ENCODE measurements at regions not wholly inside any gene's neighbourhood (a gene's known extent, or its start where the extent isn't known, plus 50 kb on each side); places are given as distances from the start of the nearest gene placed in this dataset.

GRCh38 chr6:128663238-128663637 lies 142.8 kb upstream of the PTPRK start:
- FAIRE-seq: no peak

- no peak for FAIRE-seq
These were observed 139.7 kb upstream of the PTPRK start for GRCh38 chr6:128659878-128660622.

DNA sequence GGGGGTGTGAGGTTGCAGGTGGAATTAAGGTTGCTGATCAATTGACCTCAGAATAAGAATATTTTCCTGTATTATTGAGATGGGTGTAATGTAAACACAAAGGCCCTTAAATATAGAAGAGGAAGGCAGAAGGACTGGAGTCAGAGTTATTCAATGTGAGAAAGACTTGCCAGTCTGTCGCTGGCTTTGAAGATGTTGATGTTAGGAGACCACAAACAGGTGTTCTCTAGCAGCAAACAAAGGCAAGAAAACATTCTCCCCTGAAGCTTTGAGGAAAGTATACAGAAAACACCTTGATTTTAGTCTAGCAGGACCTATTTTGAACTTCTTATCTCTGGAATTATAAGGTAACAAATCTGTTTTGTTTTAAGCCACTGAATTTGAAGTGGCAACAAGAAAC lies 138.9 kb upstream of the PTPRK start:
- no peak for FAIRE-seq

DNA sequence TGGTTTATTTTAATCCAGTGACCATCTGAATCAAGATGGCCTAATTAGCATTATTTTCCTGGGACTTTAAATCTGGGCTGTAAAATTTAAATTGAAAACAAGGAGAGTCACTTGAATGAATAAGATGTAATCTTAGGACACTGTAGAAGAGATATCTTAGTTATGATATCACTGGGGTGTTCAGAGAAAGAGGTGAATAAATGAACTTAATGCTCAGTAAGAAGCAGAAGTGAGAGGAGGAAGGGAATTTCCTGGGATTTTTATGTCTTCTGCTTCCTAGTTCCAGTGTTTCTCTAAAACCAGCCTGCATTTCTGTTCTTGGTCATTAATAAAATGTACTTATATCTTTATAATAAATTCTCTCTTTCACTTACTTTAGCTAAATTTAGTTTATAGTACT lies 136.8 kb upstream of the PTPRK start:
- FAIRE-seq: no peak

GRCh38 chr6:128655978-128656498 lies 135.6 kb upstream of the PTPRK start:
- no peak for FAIRE-seq

- no peak for FAIRE-seq
These were observed 127.7 kb upstream of the PTPRK start for GRCh38 chr6:128648022-128648598.

DNA sequence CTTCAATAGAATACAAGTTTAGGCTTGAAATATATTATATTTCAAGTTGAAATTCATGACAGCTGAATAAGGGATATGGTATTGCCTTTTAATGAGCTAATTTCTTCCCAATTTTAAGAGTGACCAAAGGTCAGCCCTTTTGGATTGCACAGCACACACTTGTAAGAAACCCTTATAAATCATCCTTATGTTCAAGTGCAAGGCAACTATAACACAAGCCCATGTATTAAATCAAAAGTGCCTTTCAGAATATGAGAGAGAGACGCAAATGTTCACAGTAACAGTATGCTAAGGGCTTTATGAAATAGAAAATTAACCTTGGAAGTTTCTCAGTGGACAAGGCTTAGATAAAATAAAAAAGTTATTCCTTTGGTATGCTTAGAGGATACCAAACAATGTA lies 121.7 kb upstream of the PTPRK start:
- no peak for FAIRE-seq

GRCh38 chr6:128641703-128642102 lies 121.3 kb upstream of the PTPRK start:
- no peak for FAIRE-seq

DNA sequence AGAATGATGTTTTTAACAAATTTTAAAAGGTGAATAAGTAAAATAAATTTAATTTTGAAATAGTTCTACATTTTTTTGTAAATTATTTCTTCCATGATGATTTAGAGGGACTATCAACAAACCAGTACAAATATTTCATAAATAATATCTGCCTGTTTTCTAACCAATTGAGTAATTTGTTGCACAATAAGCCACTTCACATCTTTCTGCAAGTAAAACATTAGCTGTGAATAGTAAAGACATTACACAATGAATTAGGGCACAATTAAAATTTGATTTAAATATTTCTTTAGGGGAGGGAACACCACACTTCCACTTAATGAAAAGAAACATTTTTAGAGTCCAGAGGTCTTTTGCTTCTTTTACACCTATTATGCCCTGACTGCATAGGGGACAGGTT lies 118.4 kb upstream of the PTPRK start:
- no peak for FAIRE-seq

- FAIRE-seq: no peak
These were observed 114.8 kb upstream of the PTPRK start for GRCh38 chr6:128635219-128635618.

GRCh38 chr6:128632131-128632530 lies 111.7 kb upstream of the PTPRK start:
- no peak for FAIRE-seq

GRCh38 chr6:128631031-128631430 lies 110.6 kb upstream of the PTPRK start:
- FAIRE-seq: no peak

DNA sequence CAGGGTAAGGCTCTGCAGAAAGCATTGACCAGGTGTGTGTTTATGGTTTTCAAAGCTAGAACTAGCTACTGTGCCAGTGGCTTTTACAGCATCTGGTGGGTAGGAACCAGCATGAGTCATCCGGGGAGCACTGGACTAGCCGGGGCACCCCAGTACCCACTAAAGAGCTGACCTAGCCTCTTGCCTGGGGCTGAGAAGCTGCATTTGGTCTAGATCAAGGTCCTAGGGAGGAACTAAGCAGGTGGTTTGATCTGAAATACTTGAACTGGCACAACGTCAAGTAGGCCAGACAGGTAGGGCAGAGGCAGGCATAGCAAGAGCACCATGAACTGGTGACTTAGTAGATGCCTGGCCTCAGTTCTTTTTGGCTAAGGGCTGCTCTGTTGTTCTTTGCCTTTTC lies 109.8 kb upstream of the PTPRK start:
- no peak for FAIRE-seq

DNA sequence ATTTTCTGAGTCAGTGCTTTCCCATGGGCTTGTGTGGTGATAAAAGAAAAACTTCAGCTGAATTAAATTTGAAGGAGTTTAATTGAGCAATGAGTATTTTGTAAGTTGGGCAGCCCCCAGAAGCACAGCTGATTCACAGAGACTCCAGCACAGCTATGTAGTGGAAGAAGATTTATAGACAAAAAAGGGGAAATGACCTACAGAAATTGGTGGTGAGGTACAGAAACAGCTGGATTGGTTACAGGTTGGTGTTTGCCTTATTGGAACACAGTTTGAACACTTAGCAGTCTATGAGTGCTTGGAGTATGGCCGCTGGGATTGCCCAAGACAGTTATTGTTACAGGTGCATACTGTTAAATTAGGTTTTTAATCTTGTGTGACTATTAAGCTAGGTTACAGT lies 96.9 kb upstream of the PTPRK start:
- FAIRE-seq: no peak

DNA sequence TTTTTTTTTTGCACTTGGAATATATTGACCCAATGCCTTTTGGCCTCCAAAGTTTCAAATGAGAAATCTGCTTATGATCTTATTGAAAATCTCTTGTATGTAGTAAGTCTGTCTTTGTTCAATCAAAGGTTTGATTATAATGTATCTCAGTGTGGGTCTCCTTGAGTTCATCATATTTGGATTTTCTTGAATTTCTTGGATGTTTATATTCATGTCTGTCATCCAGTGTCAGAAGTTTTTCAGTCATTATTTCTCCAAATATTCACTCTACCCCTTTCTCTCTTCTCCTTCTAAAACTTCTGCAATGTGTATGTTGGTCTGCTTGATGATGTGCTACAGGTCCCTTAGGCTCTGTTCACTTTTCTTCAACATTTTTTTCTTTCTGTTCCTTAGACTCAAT lies 95.9 kb upstream of the PTPRK start:
- no peak for FAIRE-seq

GRCh38 chr6:128606611-128607010 lies 86.2 kb upstream of the PTPRK start:
- no peak for FAIRE-seq

DNA sequence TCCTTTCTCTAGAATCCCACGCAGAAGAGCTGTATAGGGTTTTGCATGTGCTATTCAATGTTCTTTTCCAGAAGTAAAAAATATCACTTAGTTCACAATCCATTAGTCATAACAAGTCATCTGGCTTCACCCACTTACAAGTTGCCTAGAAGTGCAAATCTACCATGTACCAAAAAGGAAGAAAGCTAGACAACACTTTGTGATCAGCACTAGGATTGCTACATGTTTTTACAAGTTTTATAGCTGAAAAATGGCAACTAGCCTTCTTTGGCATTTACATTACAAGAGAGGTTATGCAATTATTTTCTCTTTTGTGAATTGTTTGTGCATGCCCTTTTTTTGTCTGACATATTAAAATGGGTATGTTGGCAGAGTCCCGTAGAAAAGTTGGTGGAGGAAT lies 85.6 kb upstream of the PTPRK start:
- FAIRE-seq: no peak

DNA sequence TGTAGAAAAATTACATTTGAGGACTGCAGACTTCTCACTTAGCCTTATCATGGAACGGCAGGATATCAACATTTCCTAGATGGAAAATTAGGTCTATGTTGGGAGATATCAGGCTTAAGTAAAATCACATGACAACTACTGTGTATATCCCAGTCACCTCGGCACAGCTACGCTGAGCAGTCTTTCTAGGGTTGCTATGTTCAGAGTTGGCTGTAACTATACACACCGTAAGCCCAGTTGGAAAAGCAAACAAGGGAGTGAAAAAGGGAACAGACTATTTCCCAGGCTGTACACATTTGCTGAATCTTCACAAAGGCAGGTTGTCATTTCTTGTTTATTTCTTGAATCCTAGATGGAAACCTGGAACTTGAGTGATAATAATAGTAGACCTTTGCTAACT lies 80.7 kb upstream of the PTPRK start:
- FAIRE-seq: no peak

- FAIRE-seq: no peak
These were observed 80.1 kb upstream of the PTPRK start for GRCh38 chr6:128600397-128600951.

- no peak for FAIRE-seq
These were observed 78.6 kb upstream of the PTPRK start for GRCh38 chr6:128599036-128599435.

- FAIRE-seq: no peak
These were observed 78.2 kb upstream of the PTPRK start for GRCh38 chr6:128598571-128598970.

GRCh38 chr6:128597956-128598355 lies 77.6 kb upstream of the PTPRK start:
- no peak for FAIRE-seq

GRCh38 chr6:128597004-128597403 lies 76.6 kb upstream of the PTPRK start:
- no peak for FAIRE-seq

- no peak for FAIRE-seq
These were observed 75.1 kb upstream of the PTPRK start for GRCh38 chr6:128595544-128595943.
